HL-60/S4 treated with phorbol 12-myristate 13-acetate at 8.2 ng/mL for 4 days and 3 days (cell line): ENCODE measurements at regions not wholly inside any gene's neighbourhood (a gene's known extent, or its start where the extent isn't known, plus 50 kb on each side); places are given as distances from the start of the nearest gene placed in this dataset.

ENCODE experiments used
- in situ Hi-C: fragments of 300-500 bp; cut with MboI; formaldehyde crosslinking; loops from 2 replicates; pipeline ENCODE4 v1.15.0; 2022; ENCODE audit warnings: low sequenced_read_pairs

DNA sequence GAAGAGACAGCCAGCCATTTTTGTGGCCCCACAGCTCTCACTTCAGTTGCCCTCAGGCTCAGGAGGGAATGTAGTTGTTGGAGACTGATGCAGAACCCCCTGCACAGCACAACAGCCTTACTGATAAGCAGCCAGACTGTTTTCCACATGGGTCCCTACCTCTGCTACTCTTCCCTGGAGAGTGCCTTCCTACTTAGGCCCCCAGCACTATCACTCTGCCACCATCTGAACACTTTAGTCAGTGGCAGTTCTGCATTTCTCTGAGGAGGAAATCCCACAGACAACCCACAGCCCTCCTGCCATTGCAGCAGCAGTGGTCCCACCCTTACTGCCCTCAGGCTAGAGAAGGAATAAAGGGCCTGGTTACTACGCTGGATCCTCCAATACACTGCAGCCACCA is 61.8 kb upstream of the PTPRD start:
- in situ Hi-C loops, result no loop called here

DNA sequence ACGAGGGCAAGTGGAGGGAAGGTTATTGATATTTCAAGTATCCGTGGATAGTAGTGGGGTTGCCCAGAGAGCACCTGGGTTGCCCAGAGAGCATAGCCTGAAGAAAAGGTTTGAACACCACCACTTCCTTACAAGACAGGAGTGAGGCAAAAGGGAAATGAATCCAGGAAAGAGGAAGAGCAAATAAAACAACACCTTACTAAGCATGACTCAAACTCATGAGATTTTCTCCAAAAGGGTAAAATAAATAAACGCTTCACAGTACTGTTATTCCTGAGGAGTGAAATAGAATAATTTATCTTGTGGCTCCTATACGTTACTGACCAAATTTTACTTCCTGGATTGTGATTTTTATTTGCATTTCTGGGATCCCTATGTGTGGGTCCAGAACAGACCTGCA is 65.2 kb upstream of the PTPRD start:
- in situ Hi-C loops, result no loop called here

DNA sequence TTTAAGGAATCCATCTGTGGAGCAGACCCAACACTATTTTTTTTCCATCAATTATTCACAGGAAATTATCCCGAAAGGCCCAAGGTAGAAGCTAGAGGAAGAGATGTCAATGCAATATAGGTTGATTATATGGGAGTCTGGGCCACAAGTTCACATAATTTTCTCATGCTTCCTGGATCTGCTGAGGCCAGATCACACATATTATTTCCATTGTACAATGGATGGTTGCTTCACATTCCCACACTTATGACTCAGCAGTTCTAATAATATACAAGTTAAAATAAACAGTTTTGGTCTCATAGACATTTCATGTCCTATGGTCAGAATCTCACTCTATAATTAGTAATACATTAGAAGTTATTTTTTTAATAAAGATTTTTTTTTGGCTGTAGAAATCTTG is 66.0 kb upstream of the PTPRD start:
- in situ Hi-C loops, result no loop called here

- in situ Hi-C loops, result no loop called here
Measured at GRCh38 chr9:10686943-10687342, 74.1 kb upstream of the PTPRD start.

- in situ Hi-C loops, result no loop called here
Measured at GRCh38 chr9:10690546-10690945, 77.7 kb upstream of the PTPRD start.

- in situ Hi-C loops, result no loop called here
Measured at GRCh38 chr9:10697044-10697443, 84.2 kb upstream of the PTPRD start.

GRCh38 chr9:10700291-10700690 is 87.5 kb upstream of the PTPRD start:
- in situ Hi-C loops, result no loop called here

- in situ Hi-C loops, result no loop called here
Measured at GRCh38 chr9:10700915-10701314, 88.1 kb upstream of the PTPRD start.

GRCh38 chr9:10701906-10702305 is 89.1 kb upstream of the PTPRD start:
- in situ Hi-C loops, result no loop called here

DNA sequence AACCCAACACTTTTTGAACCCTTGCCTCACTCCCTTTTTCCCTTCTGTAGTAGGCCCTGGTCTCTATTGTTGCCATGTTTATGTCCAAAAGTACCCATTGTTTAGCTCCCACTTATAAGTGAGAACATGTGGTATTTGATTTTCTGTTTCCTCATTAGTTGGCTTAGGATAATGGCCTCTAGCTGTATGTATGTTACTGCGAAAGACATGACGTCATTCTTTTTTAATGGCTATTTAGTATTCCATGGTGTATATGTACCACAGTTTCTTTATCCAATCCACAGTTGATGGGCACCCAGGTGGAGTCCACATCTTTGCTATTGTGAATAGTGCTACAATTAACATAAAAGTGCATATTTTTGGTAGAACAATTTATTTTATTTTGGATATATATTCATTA is 90.3 kb upstream of the PTPRD start:
- in situ Hi-C loops, result no loop called here

GRCh38 chr9:10704720-10705119 is 91.9 kb upstream of the PTPRD start:
- in situ Hi-C loops, result no loop called here

DNA sequence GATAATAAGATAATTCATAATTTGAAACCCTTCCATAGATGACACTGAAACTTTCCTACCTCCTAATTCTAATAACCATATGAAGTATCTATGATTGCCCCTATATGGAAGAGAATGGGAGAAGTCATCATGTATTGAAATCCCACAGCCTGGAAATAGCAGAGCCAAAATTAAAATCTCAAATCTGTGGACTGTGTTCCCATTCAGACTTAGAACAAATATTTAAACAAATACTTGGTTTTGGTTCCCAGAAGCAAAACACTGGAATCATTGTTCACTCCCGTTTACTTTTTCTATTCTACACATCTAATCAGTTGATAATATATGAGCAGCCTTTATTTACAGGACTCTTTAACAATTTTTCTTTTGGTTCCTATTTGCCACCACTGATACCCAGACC is 92.6 kb upstream of the PTPRD start:
- in situ Hi-C loops, result no loop called here

GRCh38 chr9:10706788-10707187 is 94.0 kb upstream of the PTPRD start:
- in situ Hi-C loops, result no loop called here

- in situ Hi-C loops, result no loop called here
Measured at GRCh38 chr9:10721301-10721700, 108.5 kb upstream of the PTPRD start.

GRCh38 chr9:10729213-10729612 is 116.4 kb upstream of the PTPRD start:
- in situ Hi-C loops, result no loop called here

GRCh38 chr9:10744669-10745068 is 131.9 kb upstream of the PTPRD start:
- in situ Hi-C loops, result no loop called here

DNA sequence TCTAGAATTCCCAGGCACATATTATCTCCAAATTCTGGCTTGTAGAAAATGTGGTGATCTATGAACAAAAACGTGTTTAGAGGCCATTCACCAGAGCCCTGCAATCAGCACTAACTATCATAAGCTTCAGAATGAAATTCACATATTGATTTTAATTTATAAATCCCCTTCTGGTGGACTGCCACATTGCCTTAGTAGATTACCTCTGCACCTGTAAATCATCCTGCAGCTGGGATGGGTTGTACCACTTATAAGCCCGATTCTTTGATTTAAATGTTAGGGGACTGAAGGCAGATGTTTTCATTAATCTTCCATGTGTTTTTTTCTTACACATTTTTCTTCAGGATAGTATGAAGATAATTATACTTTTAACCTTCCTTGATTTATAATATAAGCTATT is 140.7 kb upstream of the PTPRD start:
- in situ Hi-C loops, result no loop called here

DNA sequence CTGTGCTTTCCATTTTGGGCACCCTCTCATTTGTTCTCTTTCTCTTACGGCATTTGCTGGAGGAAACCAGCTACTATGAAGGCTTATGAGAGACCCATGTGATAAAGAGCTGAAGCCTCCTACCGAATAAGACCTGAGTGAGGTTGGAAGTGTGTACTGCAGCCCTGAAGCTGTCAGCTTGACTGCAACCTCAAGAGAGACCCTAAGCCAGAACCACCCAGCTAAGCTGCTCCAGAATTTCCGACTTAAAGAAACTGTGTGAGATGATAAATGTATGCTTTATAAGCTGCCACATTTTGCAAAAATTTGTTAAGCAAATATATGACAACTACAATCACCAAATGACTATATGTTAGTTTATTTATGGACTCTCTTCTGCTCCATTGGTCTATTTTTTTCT is 151.7 kb upstream of the PTPRD start:
- in situ Hi-C loops, result no loop called here

GRCh38 chr9:10773136-10773535 is 160.3 kb upstream of the PTPRD start:
- in situ Hi-C loops, result no loop called here

DNA sequence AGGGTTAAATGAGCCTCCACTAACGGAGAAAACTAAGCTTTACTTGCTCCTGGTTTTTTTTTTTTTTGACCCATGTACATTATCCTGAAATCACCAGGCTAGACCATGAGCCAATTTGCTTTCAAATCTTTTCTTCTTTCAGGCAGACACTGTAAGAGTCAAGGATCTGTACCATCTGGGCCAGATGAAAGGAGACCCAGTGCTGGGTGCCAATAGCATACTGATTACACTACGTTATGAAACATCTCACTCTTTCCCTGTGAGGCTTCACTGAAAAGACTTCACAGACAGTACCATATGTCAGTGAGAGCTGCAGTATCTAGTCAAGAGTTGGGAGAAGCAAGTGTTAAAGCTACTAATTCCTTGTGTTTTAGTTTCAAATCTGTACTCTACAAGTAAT is 161.2 kb upstream of the PTPRD start:
- in situ Hi-C loops, result no loop called here

DNA sequence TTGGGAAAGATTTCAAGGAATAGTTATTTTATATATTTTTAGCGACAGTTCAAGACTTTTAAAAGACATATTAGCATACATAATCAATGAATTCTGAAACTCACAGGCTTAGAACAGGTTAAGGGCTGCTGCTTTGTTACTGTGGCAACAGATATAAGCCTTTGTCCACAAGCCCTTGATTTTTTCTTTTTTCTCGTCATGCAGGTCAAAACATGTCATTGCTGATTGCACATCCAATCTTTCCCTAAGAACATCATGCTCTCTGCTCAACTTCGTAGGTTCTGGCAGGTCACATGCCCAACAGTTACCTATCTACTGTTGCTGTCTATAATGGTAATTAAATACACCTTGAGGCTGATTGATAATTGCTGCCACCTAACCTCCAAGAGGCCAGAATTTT is 172.5 kb upstream of the PTPRD start:
- in situ Hi-C loops, result no loop called here

- in situ Hi-C loops, result no loop called here
Measured at GRCh38 chr9:10793306-10793705, 180.5 kb upstream of the PTPRD start.

DNA sequence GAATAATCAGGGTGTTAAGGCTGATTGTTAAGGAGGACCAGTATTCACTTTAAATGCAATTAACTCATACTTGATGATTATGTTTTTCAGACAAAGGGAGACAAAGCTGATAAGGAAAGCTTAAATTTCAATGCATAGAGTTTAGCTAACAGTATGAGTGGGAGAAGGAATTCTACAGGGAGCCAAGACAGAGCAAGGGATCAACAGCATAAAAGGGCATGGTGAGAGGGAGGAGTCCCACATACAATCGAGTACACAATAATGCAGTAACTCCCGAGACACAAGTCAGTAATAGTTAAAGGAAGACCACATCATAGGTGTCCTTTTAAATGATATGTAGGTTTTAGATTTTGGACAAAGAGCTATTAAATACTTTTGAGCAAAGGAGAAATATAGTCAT is 191.7 kb upstream of the PTPRD start:
- in situ Hi-C loops, result no loop called here

DNA sequence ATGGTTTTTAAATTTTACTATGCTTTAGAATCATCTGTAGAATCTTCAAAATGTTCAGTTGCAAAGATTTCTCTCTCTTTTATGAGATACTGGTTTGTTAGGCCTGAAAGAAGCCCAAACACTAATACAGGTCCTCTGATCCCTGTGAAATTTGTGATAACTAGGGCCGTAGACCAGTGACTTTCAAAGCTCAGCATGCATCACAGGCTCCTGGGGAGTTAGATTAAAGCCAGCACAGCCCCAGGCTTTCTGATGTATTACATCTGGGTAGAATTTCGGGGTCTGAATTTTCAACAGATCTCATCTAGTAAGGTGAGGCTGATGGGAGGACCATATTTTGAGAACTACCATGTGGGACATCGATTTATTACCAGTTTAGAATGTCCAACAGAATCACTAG is 194.1 kb upstream of the PTPRD start:
- in situ Hi-C loops, result no loop called here
